Omental fat pad (tissue), 3 donors: ENCODE measurements at regions not wholly inside any gene's neighbourhood (a gene's known extent, or its start where the extent isn't known, plus 50 kb on each side); places are given as distances from the start of the nearest gene placed in this dataset.

Experiments used
- ATAC-seq: fragments of 150-250 bp; one replicate; pipeline ENCODE4 v1.9.1; 2016; ENCODE audit warnings: mild to moderate bottlenecking, moderate library complexity; ENCODE audit not compliant: low FRiP score
- DNase-seq: peaks from one replicate; pipeline ENCODE4 v3.0.0-alpha.2; 2019; ENCODE audit warnings: low spot score
- TF ChIP-seq, protein P1 (sequence below), 3 donors: fragments of 450-650 bp; IDR thresholded peaks; one replicate each; pipeline ENCODE4 v1.5.1; 2016 to 2017; ENCODE audit warnings: antibody characterized with exemption in 3 of 3, mild to moderate bottlenecking in 3 of 3, moderate library complexity in 2 of 3

GRCh38 chr4:23291139-23291538, 598.4 kb downstream of the GBA3 start:
- DNase-seq (no peak), ATAC-seq (no peak)
- TF ChIP-seq, protein P1, sequence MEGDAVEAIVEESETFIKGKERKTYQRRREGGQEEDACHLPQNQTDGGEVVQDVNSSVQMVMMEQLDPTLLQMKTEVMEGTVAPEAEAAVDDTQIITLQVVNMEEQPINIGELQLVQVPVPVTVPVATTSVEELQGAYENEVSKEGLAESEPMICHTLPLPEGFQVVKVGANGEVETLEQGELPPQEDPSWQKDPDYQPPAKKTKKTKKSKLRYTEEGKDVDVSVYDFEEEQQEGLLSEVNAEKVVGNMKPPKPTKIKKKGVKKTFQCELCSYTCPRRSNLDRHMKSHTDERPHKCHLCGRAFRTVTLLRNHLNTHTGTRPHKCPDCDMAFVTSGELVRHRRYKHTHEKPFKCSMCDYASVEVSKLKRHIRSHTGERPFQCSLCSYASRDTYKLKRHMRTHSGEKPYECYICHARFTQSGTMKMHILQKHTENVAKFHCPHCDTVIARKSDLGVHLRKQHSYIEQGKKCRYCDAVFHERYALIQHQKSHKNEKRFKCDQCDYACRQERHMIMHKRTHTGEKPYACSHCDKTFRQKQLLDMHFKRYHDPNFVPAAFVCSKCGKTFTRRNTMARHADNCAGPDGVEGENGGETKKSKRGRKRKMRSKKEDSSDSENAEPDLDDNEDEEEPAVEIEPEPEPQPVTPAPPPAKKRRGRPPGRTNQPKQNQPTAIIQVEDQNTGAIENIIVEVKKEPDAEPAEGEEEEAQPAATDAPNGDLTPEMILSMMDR (IDR thresholded peaks at IDR 0.05), result no peak

DNA sequence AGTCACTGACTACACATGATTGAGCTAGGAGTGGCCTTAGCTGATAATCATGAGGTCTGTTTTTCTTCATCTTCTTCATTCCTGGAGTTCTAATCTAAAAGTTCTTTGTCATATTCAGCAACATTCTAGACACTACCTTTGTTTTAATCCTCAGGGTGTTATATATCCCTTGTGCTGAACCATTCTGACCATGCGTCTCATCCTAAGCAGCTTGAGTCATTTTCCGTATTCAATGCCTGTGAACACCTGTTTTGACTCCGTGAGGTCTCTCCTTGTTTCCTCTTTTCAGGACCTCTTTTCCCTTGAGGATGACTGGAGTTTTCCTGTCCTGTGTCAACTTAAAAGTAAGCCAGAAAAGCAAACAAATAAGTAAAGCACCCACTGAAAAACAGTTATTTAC, 597.9 kb downstream of the GBA3 start:
- DNase-seq (no peak), ATAC-seq (no peak)
- TF ChIP-seq, protein P1 (IDR thresholded peaks at IDR 0.05), result no peak

GRCh38 chr4:23279377-23279986, 586.7 kb downstream of the GBA3 start:
- ATAC-seq (no peak), DNase-seq (no peak)
- TF ChIP-seq, protein P1 (IDR thresholded peaks at IDR 0.05), result no peak

DNA sequence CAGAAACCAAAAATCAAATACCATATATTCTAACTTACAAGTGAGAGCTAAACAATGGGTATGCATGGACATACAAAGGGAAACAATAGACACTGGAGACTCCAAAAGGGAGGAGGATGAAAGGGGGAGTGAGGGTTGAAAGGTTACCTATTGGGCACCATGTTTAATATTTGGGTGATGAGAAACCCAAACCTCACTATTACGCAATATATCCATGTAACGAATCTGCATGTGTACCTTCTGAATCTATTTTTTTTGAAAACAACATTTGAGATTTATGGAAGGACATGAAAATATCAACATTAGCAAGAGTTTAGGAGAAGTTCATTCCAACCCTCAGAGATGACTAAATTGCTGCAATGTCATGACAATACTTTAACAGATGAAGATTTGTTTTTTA, 586.1 kb downstream of the GBA3 start:
- DNase-seq (no peak), ATAC-seq (no peak)
- TF ChIP-seq, protein P1 (IDR thresholded peaks at IDR 0.05), result no peak

- no peak for DNase-seq
- ATAC-seq, result no peak
- TF ChIP-seq, protein P1 (IDR thresholded peaks at IDR 0.05), result no peak
These were observed 583.3 kb downstream of the GBA3 start for GRCh38 chr4:23276076-23276475.

- TF ChIP-seq, protein P1 (IDR thresholded peaks at IDR 0.05), result no peak
- ATAC-seq, result no peak
These were observed 576.8 kb downstream of the GBA3 start for GRCh38 chr4:23269566-23269965.

GRCh38 chr4:23268072-23268771, 575.5 kb downstream of the GBA3 start:
- DNase-seq (no peak), ATAC-seq (no peak)
- TF ChIP-seq, protein P1 (IDR thresholded peaks at IDR 0.05), result no peak

More at GRCh38 chr4:23269566-23269965, 576.8 kb downstream of the GBA3 start:
- DNase-seq, result no peak
